LNCaP clone FGC (cell line): ENCODE measurements at regions not wholly inside any gene's neighbourhood (a gene's known extent, or its start where the extent isn't known, plus 50 kb on each side); places are given as distances from the start of the nearest gene placed in this dataset.

Experiments used
- DNase-seq: peaks from one replicate; pipeline ENCODE4 v3.0.0-alpha.2; 2011; ENCODE audit warnings: low read depth
- H3K4me3 ChIP-seq: 2 replicates; pipeline ENCODE4 v1.5.1; 2011; ENCODE audit warnings: mild to moderate bottlenecking, low read depth, low read length, control low read depth
- TF ChIP-seq, protein P1 (sequence below): IDR thresholded peaks from 2 replicates; pipeline ENCODE4 v1.5.1; 2012; ENCODE audit warnings: mild to moderate bottlenecking; ENCODE audit not compliant: control insufficient read depth, insufficient read depth; ENCODE audit errors: extremely low read depth

- no peak for DNase-seq
- H3K4me3 ChIP-seq = no peak overlapping the region
- TF ChIP-seq, protein P1, sequence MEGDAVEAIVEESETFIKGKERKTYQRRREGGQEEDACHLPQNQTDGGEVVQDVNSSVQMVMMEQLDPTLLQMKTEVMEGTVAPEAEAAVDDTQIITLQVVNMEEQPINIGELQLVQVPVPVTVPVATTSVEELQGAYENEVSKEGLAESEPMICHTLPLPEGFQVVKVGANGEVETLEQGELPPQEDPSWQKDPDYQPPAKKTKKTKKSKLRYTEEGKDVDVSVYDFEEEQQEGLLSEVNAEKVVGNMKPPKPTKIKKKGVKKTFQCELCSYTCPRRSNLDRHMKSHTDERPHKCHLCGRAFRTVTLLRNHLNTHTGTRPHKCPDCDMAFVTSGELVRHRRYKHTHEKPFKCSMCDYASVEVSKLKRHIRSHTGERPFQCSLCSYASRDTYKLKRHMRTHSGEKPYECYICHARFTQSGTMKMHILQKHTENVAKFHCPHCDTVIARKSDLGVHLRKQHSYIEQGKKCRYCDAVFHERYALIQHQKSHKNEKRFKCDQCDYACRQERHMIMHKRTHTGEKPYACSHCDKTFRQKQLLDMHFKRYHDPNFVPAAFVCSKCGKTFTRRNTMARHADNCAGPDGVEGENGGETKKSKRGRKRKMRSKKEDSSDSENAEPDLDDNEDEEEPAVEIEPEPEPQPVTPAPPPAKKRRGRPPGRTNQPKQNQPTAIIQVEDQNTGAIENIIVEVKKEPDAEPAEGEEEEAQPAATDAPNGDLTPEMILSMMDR = no peak
Measured at GRCh38 chr7:22629056-22629455, 97.9 kb upstream of the IL6 start.

GRCh38 chr7:22628112-22628511 lies 98.9 kb upstream of the IL6 start:
- no peak for DNase-seq
- H3K4me3 ChIP-seq = no peak overlapping the region
- TF ChIP-seq, protein P1 = no peak

DNA sequence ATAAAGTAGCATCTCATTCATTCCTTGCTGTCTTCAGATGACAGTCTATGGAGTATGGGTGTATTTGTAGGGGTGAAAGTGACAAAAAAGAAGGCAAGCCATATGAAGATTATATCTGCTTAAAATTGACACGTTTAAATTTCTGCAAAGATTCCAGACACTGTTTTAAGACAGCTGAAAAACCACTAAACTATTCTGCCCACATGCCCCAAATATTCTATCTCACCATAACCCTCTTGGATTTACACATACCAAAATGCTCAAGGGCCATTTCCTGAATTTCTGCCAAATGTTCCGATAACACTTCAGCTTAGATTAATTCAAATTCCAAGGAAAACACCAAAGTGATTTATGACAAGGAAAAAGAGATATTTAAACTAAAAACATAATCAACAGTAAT lies 99.9 kb upstream of the IL6 start:
- TF ChIP-seq, protein P1 = no peak
- no peak for DNase-seq

GRCh38 chr7:22625251-22625650 lies 101.7 kb upstream of the IL6 start:
- H3K4me3 ChIP-seq = no peak overlapping the region
- TF ChIP-seq, protein P1 = no peak
- DNase-seq = no peak

More for the DNA sequence above, 99.9 kb upstream of the IL6 start:
- no peak overlapping the region for H3K4me3 ChIP-seq

GRCh38 chr7:22624781-22625180 lies 102.2 kb upstream of the IL6 start:
- TF ChIP-seq, protein P1 = no peak
- no peak for DNase-seq
- H3K4me3 ChIP-seq = no peak overlapping the region

DNA sequence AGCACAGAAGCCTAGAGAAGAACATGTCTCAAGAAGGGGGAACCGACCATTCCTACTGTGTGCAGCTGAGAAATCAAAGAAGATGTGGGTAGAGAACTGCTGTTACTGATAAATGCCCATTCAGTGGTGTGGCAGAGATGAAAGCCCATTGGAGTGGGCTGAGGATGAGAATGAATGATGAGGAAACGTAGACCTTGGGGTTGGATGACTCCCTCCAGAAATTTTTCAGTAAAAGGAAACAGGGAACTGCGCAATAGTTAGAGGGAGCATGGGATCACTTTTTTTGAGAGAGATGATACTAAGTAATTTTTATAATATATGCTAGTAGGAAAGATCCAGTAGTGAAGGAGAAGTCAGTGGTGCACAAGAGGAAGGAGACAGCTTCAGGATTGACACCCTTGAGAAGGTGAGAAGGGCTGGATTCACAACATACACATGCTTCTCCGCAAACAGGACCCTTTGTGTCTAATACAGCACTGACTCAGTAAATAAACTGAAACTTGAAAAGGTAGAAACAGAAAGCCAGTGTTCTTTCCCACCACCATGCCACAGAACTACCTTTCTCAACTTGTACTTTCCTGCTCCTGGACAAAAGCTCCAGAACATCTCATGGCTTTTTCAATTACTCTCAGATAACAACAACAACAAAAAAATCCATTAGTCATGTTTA lies 104.7 kb upstream of the IL6 start:
- DNase-seq = no peak
- no peak overlapping the region for H3K4me3 ChIP-seq
- TF ChIP-seq, protein P1 = no peak

DNA sequence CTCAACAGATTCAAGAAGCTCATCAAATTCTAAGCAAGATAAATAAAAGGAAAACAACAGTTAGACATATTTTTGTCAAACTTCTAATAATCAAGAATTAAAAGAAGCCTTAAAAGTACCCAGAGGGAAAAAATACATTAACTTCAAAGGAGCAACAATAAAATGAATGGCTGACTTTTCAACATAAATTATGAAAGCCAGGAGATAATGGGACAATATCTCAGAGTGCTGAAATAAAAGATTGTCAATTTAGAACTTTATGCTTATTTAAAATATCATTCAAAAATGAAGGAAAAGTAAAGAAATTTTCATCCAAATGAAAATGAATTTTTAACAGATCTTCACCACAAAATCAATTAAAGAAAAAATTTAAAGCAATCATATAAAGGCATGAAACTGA lies 108.5 kb upstream of the IL6 start:
- TF ChIP-seq, protein P1 = no peak
- no peak overlapping the region for H3K4me3 ChIP-seq
- no peak for DNase-seq
